Erythroblast (primary cell): ENCODE measurements at regions not wholly inside any gene's neighbourhood (a gene's known extent, or its start where the extent isn't known, plus 50 kb on each side); places are given as distances from the start of the nearest gene placed in this dataset.

ENCODE experiments used
- DNase-seq, 2 experiments: peaks; one replicate each; lab custom pipeline; 2025; lab: John Stamatoyannopoulos, UW
- GATA1 ChIP-seq: IDR thresholded peaks from 2 replicates; pipeline ENCODE4 v1.6.1; 2011; ENCODE audit warnings: low read depth, mild to moderate bottlenecking, control low read depth, low read length, moderate library complexity
- POLR2A ChIP-seq: IDR thresholded peaks from 2 replicates; pipeline ENCODE4 v1.6.1; 2011; ENCODE audit warnings: mild to moderate bottlenecking, low read length

DNA sequence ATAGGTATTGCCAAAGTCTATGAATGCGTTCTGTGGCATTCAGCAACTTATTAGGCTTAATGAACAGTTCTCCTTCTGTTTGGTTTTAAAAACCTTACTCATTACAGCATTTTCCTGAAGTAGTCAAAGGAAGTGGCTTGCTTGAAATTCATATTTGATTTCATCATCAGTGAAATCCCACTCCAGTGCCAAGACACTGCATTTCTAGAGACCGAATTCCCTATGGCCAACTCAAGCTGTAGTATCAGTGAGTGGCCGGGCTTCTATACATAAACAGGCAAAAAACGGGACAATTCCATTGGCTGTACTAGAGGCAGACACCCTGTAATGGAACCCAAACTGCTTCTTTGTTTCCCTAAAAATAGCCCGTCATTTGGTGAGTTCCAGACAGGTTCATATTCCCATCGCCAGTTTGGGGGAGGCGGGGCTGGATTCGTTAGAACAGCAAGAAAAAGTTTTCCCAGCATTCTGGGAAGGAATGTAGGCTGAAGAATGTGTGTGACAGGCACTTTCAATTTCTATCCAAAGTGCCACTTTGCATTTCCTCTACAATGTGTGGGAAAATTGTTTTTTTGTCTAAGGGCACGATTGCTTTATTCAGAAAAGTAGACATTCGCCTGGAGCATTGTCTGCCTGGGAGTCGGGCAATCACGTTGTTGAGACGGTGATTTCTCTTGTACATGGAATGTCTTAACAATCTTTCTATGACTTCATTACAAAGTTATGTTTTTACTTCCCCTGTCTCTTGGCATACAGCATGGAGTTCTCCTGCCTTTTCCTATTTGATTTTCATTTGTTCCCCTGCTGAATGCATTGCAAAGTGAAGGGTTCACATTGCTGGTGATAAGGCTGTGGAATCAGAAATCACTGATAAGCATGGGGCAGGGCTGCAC, 141.8 kb upstream of the MAST4 start:
- no peak for DNase-seq
- TF ChIP-seq GATA1 (no peak), POLR2A (no peak)

DNA sequence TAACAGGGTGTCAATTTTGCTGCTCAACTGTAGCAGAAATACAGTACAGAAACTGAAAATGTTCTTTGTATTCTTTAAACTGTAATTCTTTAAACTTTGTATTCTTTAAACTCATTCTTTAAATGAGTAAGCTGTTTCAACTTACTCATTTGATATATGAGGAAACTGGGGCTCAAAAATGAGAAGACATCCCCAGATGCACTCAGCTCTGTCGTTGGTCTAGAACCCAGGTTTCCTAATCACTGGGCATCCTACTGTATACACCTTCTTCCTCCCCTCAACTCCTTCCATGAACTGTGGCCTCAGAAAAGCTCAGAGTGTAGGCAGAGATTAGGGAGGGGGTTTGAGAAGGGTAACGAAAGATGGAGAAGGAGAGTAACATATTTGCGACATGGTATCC, 136.5 kb upstream of the MAST4 start:
- DNase-seq: no peak
- TF ChIP-seq GATA1 (no peak), POLR2A (no peak)

DNA sequence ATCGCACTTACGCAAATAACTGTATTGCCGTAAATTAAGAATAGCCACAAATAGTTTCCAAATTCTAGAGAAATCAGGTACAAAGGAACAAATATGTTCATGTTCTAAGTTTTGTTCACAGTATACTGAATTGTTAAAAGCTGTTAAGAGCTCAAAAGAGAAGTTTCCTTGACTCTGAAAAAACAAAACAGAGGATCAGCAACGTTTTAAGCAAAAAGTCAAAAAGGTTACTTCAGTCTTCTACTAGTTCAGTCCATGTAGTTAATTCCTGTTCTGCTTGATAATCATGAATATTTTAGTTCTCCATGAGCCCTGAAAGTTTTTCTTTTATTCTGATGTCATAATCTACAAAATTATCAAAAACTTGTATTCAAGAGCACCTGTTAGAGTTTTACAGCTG, 128.6 kb upstream of the MAST4 start:
- no peak for DNase-seq
- TF ChIP-seq GATA1: no peak
- TF ChIP-seq POLR2A: no peak

DNA sequence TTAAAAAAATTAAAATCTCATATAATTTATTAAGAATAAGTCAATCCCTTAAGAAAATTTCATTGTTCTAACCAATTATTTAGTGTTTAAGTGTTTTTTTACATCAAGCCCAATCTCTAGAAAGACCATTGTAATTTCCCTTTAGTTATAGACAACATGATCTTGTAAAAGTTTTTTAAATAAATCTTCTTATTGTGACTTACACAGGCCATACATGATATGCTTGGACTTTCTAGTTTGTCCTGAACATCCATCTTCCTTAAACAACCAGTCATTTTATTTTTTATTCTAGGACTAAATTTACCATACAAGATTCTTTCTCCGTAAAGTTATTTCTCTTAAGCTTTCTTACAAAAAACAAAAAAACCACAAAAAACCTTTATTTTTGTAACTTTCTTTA, 126.5 kb upstream of the MAST4 start:
- TF ChIP-seq GATA1 (no peak), POLR2A (no peak)
- DNase-seq: no peak

DNA sequence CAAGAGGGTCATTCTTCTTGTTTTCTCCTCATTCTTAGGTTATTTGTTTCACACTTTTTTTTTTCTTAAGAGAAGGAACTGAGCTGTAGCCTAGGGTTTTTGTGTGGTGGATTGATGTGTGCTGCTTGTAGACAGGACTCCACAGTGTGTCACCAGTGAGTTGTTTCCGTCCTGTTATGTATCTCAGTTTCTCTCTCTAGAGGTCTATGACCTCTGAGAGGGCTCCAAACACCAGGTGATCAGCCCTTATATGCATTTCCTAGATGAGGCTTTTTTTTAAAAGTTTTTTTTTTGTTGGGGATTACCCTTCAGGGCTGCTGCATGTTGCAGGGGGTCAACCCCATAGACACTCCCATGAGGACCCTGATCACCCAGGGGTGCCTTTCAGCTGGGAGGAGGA, 124.2 kb upstream of the MAST4 start:
- DNase-seq: no peak
- TF ChIP-seq POLR2A: no peak
- no peak for TF ChIP-seq GATA1

DNA sequence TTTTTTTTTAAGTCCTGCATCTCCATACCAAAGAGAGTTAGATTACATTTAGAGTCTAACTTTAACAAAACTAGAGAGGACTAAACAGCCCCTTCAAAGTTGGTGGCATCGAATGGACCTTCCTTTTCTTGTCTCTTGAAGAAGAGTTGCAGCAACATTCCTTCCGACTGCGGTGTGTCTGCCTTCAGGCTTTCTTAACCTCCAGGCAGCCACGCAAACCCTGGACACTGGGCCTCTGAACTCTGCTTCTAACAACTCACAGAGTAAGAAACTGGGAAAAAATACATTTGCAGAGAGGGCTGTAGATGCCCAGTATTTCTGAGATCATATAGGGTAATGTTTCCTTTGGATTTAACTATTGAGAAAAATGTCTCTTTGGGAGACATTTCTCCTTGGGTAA, 120.5 kb upstream of the MAST4 start:
- DNase-seq: no peak
- TF ChIP-seq GATA1: no peak
- no peak for TF ChIP-seq POLR2A

DNA sequence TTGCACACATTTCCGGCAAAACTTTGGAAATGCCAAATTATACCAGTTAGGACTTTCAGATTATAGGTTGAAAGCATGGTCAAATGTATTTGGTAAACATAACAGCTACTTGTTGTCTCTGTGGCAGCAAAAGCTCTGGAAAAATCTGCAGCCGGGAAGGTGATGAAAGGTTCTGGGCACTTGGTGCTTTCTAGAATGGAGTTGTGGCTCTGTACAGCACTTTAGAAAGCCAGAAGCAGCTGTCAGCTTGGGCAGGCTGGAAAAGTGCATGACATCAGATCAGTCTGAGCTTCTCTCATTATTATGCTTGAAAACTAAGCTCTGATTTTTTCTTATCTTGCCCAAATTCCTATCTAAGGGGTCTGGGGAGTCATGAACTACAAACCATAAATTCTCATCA, 118.6 kb upstream of the MAST4 start:
- DNase-seq: no peak
- TF ChIP-seq GATA1: no peak
- no peak for TF ChIP-seq POLR2A

DNA sequence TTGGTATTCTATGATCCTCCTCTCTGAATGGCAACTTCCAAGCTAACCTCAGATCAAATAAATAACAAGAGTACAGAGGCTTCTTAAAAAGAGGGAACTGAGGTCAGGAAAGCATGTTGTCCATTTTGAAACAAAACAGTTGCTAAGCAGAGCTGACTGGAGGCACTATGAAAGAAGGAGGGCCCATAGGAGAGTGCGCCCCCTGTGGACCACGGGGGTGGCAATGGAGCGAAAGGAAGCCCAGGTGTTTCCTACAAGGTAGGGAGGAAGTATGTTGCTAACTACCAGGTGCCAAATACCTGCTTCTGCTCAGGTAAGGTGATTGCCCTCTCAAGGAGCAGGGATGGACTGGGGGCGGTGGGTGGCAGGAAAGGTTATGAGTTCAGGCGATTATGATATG, 101.8 kb upstream of the MAST4 start:
- peak in 1 of 2 experiments; percentile 3 for DNase-seq
- TF ChIP-seq POLR2A (no peak), GATA1 (no peak)

DNA sequence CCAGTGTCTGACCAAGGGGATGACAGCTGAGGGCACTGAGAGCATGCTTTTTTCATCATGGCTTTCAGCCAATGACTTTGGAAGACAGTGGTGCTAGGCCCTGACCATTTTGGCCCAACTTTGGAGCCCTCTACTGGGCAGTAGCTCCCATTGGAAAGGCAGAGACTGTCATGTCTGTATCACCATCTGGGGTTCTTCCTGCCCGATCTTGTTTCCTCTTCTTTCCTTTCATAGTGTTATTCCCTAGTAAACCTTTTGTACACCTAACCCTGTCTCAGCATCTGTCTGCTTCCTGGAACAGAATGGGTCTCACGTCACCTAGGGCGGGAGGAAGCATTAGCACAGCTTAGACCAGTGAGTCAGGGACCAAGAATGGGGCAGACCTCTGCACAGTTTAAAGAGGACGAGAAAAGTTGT, 97.4 kb upstream of the MAST4 start:
- peak; percentile 4 to 10 for DNase-seq
- TF ChIP-seq POLR2A: no peak
- TF ChIP-seq GATA1: no peak

DNA sequence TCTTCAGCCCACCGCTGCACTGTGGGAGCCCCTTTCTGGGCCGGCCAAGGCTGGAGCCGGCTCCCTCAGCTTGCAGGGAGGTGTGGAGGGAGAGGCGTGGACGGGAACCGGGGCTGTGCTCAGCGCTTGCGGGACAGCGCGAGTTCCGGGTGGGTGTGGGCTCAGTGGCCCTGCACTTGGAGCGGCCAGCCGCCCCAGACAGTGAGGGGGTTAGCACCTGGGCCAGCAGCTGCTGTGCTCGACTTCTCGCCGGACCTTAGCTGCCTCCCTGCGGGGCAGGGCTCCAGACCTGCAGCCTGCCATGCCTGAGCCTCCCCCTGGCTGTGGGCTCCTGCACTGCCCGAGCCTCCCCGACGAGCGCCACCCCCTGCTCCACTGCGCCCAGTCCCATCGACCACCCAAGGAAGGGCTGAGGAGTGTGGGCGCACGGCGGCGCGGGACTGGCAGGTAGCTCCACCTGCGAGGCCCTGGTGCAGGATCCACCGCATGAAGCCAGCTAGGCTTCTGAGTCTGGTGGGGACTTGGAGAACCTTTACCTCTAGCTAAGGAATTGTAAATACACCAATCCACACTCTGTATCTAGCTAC, 92.9 kb upstream of the MAST4 start:
- TF ChIP-seq GATA1 (no peak), POLR2A (no peak)
- no peak for DNase-seq

DNA sequence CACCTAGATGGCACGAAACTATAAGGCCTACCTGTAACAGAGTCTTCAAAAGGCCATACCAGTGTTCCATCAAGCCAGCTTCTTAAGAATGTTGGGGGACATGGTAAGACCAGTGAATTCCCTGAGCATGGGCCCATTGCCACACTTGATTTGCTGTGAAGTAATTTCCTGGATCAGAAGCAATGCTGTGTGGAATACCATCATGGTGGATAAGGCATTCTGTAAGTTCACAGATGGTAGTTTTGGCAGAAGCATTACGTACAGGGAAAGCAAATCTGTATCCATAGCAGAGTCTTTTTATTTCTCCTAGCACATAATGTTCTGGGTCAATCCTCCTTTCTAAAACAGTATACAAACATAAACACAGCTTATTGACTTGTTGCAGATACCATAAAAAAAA, 89.1 kb upstream of the MAST4 start:
- TF ChIP-seq POLR2A (no peak), GATA1 (no peak)
- DNase-seq: no peak

DNA sequence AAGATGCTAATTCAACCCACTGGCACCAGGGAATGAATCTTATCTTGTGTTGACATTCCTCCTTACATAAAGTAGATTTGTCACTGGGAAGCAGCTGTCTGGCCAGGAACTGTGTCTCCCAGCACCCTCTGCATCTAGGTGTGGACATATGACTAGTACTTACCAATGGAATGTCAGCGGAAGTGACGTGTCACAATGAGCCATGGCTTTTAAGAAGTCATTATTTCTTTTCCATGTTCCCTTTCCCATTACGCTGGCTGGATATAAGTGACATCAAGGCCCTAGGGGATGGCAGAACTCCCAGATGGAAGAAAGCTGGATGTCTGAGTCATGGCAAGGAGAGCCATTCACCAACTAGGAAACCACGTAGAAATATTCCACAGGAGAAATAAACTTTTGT, 84.7 kb upstream of the MAST4 start:
- TF ChIP-seq GATA1 (no peak), POLR2A (no peak)
- DNase-seq: no peak

DNA sequence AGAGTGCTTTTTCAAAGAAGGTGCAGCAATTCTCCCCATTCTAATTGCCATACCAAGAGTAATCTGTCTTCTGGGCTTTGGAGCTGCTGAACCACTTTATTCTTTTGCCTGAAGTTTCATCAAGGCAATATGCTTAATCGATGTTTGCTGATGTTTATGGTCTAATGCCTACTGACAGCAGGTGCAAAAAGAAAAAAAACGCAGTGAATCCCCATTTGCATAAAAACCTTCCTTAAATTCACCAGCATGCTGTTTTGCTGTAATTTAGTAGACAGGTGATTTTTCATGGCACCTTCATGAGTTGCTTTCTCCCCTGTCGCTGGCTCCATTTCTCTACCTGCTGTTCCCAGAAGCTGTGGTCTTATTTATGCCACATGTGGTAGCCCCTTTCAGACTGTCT, 83.1 kb upstream of the MAST4 start:
- no peak for DNase-seq
- TF ChIP-seq GATA1 (no peak), POLR2A (no peak)

DNA sequence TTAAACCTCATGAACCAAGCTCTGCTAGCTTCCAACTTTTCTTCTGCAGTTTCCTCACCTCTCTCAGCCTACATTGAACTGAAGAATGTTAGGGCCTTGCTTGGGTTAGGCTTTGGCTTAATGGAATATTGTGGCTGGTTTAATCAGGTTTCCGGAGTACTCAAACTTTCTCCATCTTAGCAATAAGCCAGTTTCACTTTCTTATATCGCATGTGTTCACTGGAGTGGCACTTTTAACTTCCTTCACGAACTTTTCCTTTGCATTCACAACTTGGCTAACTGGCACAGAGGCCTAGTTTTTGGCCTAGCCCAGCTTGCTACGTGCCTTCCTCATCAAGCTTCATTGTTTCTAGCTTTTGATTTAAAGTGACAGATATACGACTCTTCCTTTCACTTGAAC, 81.0 kb upstream of the MAST4 start:
- TF ChIP-seq GATA1 (no peak), POLR2A (no peak)
- DNase-seq: no peak
